NCI-H1694 treated with DMSO at 0.1 percent for 48 hours (cell line): ENCODE measurements at regions not wholly inside any gene's neighbourhood (a gene's known extent, or its start where the extent isn't known, plus 50 kb on each side); places are given as distances from the start of the nearest gene placed in this dataset.

Experiments
- DNase-seq: peaks from one replicate; lab custom pipeline; 2025; lab: John Stamatoyannopoulos, UW

GRCh38 chrX:147699061-147699460 lies 212.7 kb upstream of the FMR1 start:
- DNase-seq: no peak

- no peak for DNase-seq
Measured at GRCh38 chrX:147710301-147710700, 201.4 kb upstream of the FMR1 start.

GRCh38 chrX:147733369-147733768 lies 178.3 kb upstream of the FMR1 start:
- DNase-seq: no peak

GRCh38 chrX:147735364-147735763 lies 176.4 kb upstream of the FMR1 start:
- DNase-seq: no peak

- no peak for DNase-seq
Measured at GRCh38 chrX:147736045-147736444, 175.7 kb upstream of the FMR1 start.

GRCh38 chrX:147737690-147738089 lies 174.0 kb upstream of the FMR1 start:
- no peak for DNase-seq

- no peak for DNase-seq
Measured at GRCh38 chrX:147738265-147738664, 173.5 kb upstream of the FMR1 start.

- no peak for DNase-seq
Measured at GRCh38 chrX:147739196-147739595, 172.5 kb upstream of the FMR1 start.

- peak; percentile 56 for DNase-seq
Measured at GRCh38 chrX:147741776-147742175, 169.9 kb upstream of the FMR1 start.

- DNase-seq: no peak
Measured at GRCh38 chrX:147749308-147749707, 162.4 kb upstream of the FMR1 start.

GRCh38 chrX:147757750-147758149 lies 154.0 kb upstream of the FMR1 start:
- no peak for DNase-seq

- DNase-seq: no peak
Measured at GRCh38 chrX:147763131-147763530, 148.6 kb upstream of the FMR1 start.

- no peak for DNase-seq
Measured at GRCh38 chrX:147764868-147765267, 146.9 kb upstream of the FMR1 start.

GRCh38 chrX:147770858-147771257 lies 140.9 kb upstream of the FMR1 start:
- DNase-seq: no peak

GRCh38 chrX:147776988-147777387 lies 134.7 kb upstream of the FMR1 start:
- no peak for DNase-seq

- no peak for DNase-seq
Measured at GRCh38 chrX:147779173-147779572, 132.5 kb upstream of the FMR1 start.

GRCh38 chrX:147781844-147782243 lies 129.9 kb upstream of the FMR1 start:
- no peak for DNase-seq

GRCh38 chrX:147788641-147789350 lies 122.9 kb upstream of the FMR1 start:
- DNase-seq: no peak

- DNase-seq: no peak
Measured at GRCh38 chrX:147800663-147801062, 111.1 kb upstream of the FMR1 start.

GRCh38 chrX:147803948-147804347 lies 107.8 kb upstream of the FMR1 start:
- peak; percentile 17 for DNase-seq

- no peak for DNase-seq
Measured at GRCh38 chrX:147811803-147812202, 99.9 kb upstream of the FMR1 start.

- no peak for DNase-seq
Measured at GRCh38 chrX:147827070-147827469, 84.6 kb upstream of the FMR1 start.

GRCh38 chrX:147828719-147829118 lies 83.0 kb upstream of the FMR1 start:
- DNase-seq: no peak

- DNase-seq: no peak
Measured at GRCh38 chrX:147832707-147833348, 78.9 kb upstream of the FMR1 start.
